Neural progenitor cell (in vitro differentiated cells): ENCODE measurements at regions not wholly inside any gene's neighbourhood (a gene's known extent, or its start where the extent isn't known, plus 50 kb on each side); places are given as distances from the start of the nearest gene placed in this dataset.

Source experiments
- EZH2phosphoT487 ChIP-seq: fragments of 200-600 bp; sonication (generic); IDR thresholded peaks from 2 replicates; pipeline ENCODE4 v1.6.1; 2017; ENCODE audit warnings: antibody characterized with exemption
- TF ChIP-seq, protein P1 (sequence below): fragments of 200-600 bp; sonication (generic); IDR thresholded peaks from 2 replicates; pipeline ENCODE4 v1.5.1; 2017; ENCODE audit warnings: antibody characterized with exemption, mild to moderate bottlenecking

DNA sequence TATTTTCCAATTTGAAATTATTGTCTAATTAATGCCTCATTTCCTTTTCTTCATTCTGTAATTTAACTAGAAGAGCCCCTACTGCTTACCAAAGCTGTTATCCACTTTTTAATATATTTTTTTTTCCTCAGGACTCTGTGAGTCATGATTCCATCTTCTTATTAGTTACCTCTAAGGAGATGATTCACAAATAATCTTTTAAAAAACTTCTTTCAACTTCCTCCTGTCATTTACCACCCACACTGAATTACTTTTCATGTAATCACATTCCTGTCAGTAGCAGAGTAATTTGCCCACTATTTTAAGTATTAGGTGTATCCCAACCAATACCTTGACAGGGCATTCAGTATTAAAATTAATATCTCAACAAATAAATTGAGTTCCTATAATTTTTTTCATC lies 470.9 kb upstream of the ADGRL3 start:
- TF ChIP-seq, protein P1, sequence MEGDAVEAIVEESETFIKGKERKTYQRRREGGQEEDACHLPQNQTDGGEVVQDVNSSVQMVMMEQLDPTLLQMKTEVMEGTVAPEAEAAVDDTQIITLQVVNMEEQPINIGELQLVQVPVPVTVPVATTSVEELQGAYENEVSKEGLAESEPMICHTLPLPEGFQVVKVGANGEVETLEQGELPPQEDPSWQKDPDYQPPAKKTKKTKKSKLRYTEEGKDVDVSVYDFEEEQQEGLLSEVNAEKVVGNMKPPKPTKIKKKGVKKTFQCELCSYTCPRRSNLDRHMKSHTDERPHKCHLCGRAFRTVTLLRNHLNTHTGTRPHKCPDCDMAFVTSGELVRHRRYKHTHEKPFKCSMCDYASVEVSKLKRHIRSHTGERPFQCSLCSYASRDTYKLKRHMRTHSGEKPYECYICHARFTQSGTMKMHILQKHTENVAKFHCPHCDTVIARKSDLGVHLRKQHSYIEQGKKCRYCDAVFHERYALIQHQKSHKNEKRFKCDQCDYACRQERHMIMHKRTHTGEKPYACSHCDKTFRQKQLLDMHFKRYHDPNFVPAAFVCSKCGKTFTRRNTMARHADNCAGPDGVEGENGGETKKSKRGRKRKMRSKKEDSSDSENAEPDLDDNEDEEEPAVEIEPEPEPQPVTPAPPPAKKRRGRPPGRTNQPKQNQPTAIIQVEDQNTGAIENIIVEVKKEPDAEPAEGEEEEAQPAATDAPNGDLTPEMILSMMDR: no peak
- no peak for TF ChIP-seq EZH2phosphoT487
